ENCODE measurements at regions not wholly inside any gene's neighbourhood (a gene's known extent, or its start where the extent isn't known, plus 50 kb on each side); places are given as distances from the start of the nearest gene placed in this dataset.

- TF ChIP-seq CREB5 (CRISPR knock-in tag; IDR thresholded peaks at IDR 0.05; ENCODE audit: low read depth) (no peak), OSR1 (CRISPR knock-in tag; IDR thresholded peaks at IDR 0.05) (no peak), CSRNP3 (CRISPR knock-in tag; IDR thresholded peaks at IDR 0.05) (no peak), PATZ1 (CRISPR knock-in tag; IDR thresholded peaks at IDR 0.05; ENCODE audit: borderline replicate concordance) (no peak), ZNF8 (CRISPR knock-in tag; IDR thresholded peaks at IDR 0.05) (no peak), ZFP3 (CRISPR knock-in tag; IDR thresholded peaks at IDR 0.05) (no peak), ZNF70 (CRISPR knock-in tag; IDR thresholded peaks at IDR 0.05) (no peak), CSDC2 (CRISPR knock-in tag; IDR thresholded peaks at IDR 0.05) (no peak), GLIS3 (CRISPR knock-in tag; IDR thresholded peaks at IDR 0.05) (no peak), ZFP30 (CRISPR knock-in tag; IDR thresholded peaks at IDR 0.05) (no peak), TOX (CRISPR knock-in tag; IDR thresholded peaks at IDR 0.05; ENCODE audit: borderline replicate concordance) (no peak)
- TF ChIP-seq, protein P1, sequence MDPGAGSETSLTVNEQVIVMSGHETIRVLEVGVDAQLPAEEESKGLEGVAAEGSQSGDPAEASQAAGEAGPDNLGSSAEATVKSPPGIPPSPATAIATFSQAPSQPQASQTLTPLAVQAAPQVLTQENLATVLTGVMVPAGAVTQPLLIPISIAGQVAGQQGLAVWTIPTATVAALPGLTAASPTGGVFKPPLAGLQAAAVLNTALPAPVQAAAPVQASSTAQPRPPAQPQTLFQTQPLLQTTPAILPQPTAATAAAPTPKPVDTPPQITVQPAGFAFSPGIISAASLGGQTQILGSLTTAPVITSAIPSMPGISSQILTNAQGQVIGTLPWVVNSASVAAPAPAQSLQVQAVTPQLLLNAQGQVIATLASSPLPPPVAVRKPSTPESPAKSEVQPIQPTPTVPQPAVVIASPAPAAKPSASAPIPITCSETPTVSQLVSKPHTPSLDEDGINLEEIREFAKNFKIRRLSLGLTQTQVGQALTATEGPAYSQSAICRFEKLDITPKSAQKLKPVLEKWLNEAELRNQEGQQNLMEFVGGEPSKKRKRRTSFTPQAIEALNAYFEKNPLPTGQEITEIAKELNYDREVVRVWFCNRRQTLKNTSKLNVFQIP (CRISPR knock-in tag; IDR thresholded peaks at IDR 0.05; ENCODE audit: borderline replicate concordance, low read depth) = no peak
These were observed 264.3 kb upstream of the NOCT start for GRCh38 chr4:138751309-138751708.

Measured in SK-N-SH treated with all-trans-retinoic acid at 6 μM for 48 hours (cell line).